ENCODE measurements at regions not wholly inside any gene's neighbourhood (a gene's known extent, or its start where the extent isn't known, plus 50 kb on each side); places are given as distances from the start of the nearest gene placed in this dataset.

DNA sequence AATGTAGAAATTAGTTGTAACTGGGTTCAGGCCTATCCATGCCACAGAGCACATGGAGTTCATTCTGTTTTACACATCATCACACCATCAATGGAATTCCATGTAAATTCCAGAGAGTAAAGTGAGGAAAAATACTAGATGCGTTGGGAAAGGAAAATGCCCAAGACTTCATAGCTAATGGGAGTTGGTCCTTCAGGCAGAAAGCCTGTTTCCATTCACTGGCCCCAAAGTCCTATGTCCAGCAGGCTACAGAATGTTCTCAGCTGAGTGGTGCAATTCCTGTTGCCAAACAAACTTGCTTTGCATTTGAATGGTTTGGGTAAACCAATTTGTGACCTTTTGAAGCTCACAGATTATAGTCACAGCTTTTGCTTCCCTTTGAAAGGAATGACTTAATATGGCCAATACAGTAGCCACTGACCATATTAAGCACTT is 164.6 kb upstream of the PFN2 start:
- Histone ChIP-seq H3K4me3 (no peak overlapping the region), H3K36me3 (no peaks in the 10 kb centered on the region), H3K27ac (no peak overlapping the region), H3K27me3 (no peaks in the 10 kb centered on the region), H3K9me3 (no peaks in the 10 kb centered on the region), H3K4me1 (no peaks in the 10 kb centered on the region)
- DNase-seq: no peak
- no peak for TF ChIP-seq POLR2A (IDR thresholded peaks at IDR 0.05)
- TF ChIP-seq CTCF (IDR thresholded peaks at IDR 0.05): no peak

DNA sequence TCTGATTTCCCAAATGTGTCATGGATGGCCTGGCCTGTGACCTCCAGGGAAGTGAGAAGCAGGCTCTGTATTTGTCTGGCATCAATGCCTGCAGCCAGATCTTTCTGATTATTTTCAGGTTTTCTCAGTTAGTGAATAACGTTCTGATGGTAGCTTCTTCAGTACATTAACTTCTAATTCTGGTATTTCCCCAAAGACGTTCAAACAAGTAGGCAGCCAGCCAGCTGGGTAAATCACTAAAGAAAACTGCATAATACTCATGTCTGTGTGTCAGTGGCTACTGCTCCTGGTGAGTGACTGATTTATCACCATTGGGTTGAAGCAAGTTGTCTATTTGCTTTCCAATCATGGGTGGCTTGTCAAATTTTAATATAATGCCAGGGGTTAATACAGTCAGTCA is 162.6 kb upstream of the PFN2 start:
- Histone ChIP-seq H3K4me3 (no peak overlapping the region), H3K36me3 (no peaks in the 10 kb centered on the region), H3K9me3 (no peaks in the 10 kb centered on the region), H3K27ac (no peak overlapping the region), H3K4me1 (no peaks in the 10 kb centered on the region), H3K27me3 (no peaks in the 10 kb centered on the region)
- DNase-seq: no peak
- TF ChIP-seq CTCF (IDR thresholded peaks at IDR 0.05) (no peak), POLR2A (IDR thresholded peaks at IDR 0.05) (no peak)

GRCh38 chr3:150132101-150132749 is 161.5 kb upstream of the PFN2 start:
- TF ChIP-seq CTCF (IDR thresholded peaks at IDR 0.05): no peak
- no peak for TF ChIP-seq POLR2A (IDR thresholded peaks at IDR 0.05)
- Histone ChIP-seq H3K4me3 (no peak overlapping the region), H3K9me3 (no peaks in the 10 kb centered on the region), H3K4me1 (no peaks in the 10 kb centered on the region), H3K36me3 (no peaks in the 10 kb centered on the region), H3K27ac (no peak overlapping the region), H3K27me3 (no peaks in the 10 kb centered on the region)
- DNase-seq: no peak

GRCh38 chr3:150131663-150132062 is 161.0 kb upstream of the PFN2 start:
- no peak for TF ChIP-seq POLR2A (IDR thresholded peaks at IDR 0.05)
- TF ChIP-seq CTCF (IDR thresholded peaks at IDR 0.05): no peak
- H3K36me3 ChIP-seq: no peaks in the 10 kb centered on the region

GRCh38 chr3:150130404-150131100 is 159.9 kb upstream of the PFN2 start:
- DNase-seq: no peak
- Histone ChIP-seq H3K9me3 (no peaks in the 10 kb centered on the region), H3K27me3 (no peaks in the 10 kb centered on the region), H3K36me3 (no peaks in the 10 kb centered on the region), H3K4me3 (no peak overlapping the region), H3K27ac (no peak overlapping the region), H3K4me1 (no peaks in the 10 kb centered on the region)
- TF ChIP-seq CTCF (IDR thresholded peaks at IDR 0.05): no peak
- TF ChIP-seq POLR2A (IDR thresholded peaks at IDR 0.05): no peak

More at GRCh38 chr3:150131663-150132062, 161.0 kb upstream of the PFN2 start:
- DNase-seq: no peak
- Histone ChIP-seq H3K9me3 (no peaks in the 10 kb centered on the region), H3K27ac (no peak overlapping the region), H3K4me3 (no peak overlapping the region), H3K27me3 (no peaks in the 10 kb centered on the region), H3K4me1 (no peaks in the 10 kb centered on the region)
